IMR-90 (cell line): ENCODE measurements at regions not wholly inside any gene's neighbourhood (a gene's known extent, or its start where the extent isn't known, plus 50 kb on each side); places are given as distances from the start of the nearest gene placed in this dataset.

Experiments used
- CEBPB ChIP-seq: IDR thresholded peaks from 2 replicates; pipeline ENCODE4 v1.6.1; 2012; ENCODE audit warnings: low read depth, low read length, improper control_type of control experiment
- CHD1 ChIP-seq: IDR thresholded peaks from 2 replicates; pipeline ENCODE4 v1.6.1; 2012; ENCODE audit warnings: low read depth, low read length, improper control_type of control experiment
- ELK1 ChIP-seq: fragments of 150-350 bp; IDR thresholded peaks from 2 replicates; pipeline ENCODE4 v1.6.1; 2016; ENCODE audit warnings: low read depth, mild to moderate bottlenecking, low read length, moderate library complexity, borderline replicate concordance
- MXI1 ChIP-seq: IDR thresholded peaks from 2 replicates; pipeline ENCODE4 v1.6.1; 2012; ENCODE audit warnings: low read depth, mild to moderate bottlenecking, low read length, moderate library complexity, borderline replicate concordance
- POLR2A ChIP-seq: IDR thresholded peaks from 2 replicates; pipeline ENCODE4 v1.6.1; 2012; ENCODE audit warnings: mild to moderate bottlenecking, low read depth, low read length
- RAD21 ChIP-seq: IDR thresholded peaks from 2 replicates; pipeline ENCODE4 v1.6.1; 2012; ENCODE audit warnings: low read length, improper control_type of control experiment
- RFX5 ChIP-seq: IDR thresholded peaks from 2 replicates; pipeline ENCODE4 v1.8.0; 2012; ENCODE audit warnings: low read depth, mild to moderate bottlenecking, low read length, moderate library complexity
- SMC3 ChIP-seq: fragments of 150-350 bp; IDR thresholded peaks from 2 replicates; pipeline ENCODE4 v1.6.1; 2016; ENCODE audit warnings: low read depth, mild to moderate bottlenecking, antibody characterized with exemption, low read length, moderate library complexity
- TF ChIP-seq, protein P1 (sequence below): fragments of 150-350 bp; IDR thresholded peaks from 2 replicates; pipeline ENCODE4 v1.6.1; 2017; ENCODE audit warnings: mild to moderate bottlenecking, antibody characterized with exemption, low read length, low read depth
- TF ChIP-seq, protein P2 (sequence below): conservative IDR thresholded peaks from 2 replicates; pipeline ENCODE4 v1.5.1; 2012; ENCODE audit warnings: mild to moderate bottlenecking, low read depth, low read length, improper control_type of control experiment

GRCh38 chr9:13331320-13331719 lies 51.8 kb upstream of the MPDZ start:
- TF ChIP-seq, protein P1, sequence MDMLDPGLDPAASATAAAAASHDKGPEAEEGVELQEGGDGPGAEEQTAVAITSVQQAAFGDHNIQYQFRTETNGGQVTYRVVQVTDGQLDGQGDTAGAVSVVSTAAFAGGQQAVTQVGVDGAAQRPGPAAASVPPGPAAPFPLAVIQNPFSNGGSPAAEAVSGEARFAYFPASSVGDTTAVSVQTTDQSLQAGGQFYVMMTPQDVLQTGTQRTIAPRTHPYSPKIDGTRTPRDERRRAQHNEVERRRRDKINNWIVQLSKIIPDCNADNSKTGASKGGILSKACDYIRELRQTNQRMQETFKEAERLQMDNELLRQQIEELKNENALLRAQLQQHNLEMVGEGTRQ = no peak
- TF ChIP-seq SMC3 = no peak
- TF ChIP-seq, protein P2, sequence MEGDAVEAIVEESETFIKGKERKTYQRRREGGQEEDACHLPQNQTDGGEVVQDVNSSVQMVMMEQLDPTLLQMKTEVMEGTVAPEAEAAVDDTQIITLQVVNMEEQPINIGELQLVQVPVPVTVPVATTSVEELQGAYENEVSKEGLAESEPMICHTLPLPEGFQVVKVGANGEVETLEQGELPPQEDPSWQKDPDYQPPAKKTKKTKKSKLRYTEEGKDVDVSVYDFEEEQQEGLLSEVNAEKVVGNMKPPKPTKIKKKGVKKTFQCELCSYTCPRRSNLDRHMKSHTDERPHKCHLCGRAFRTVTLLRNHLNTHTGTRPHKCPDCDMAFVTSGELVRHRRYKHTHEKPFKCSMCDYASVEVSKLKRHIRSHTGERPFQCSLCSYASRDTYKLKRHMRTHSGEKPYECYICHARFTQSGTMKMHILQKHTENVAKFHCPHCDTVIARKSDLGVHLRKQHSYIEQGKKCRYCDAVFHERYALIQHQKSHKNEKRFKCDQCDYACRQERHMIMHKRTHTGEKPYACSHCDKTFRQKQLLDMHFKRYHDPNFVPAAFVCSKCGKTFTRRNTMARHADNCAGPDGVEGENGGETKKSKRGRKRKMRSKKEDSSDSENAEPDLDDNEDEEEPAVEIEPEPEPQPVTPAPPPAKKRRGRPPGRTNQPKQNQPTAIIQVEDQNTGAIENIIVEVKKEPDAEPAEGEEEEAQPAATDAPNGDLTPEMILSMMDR = no peak
- no peak for TF ChIP-seq CHD1
- no peak for TF ChIP-seq POLR2A
- TF ChIP-seq RFX5 = no peak
- no peak for TF ChIP-seq ELK1
- no peak for TF ChIP-seq MXI1
- TF ChIP-seq RAD21 = no peak
- TF ChIP-seq CEBPB = no peak
